Naive B cell (primary cell): ENCODE measurements at regions not wholly inside any gene's neighbourhood (a gene's known extent, or its start where the extent isn't known, plus 50 kb on each side); places are given as distances from the start of the nearest gene placed in this dataset.

ENCODE experiments used
- ATAC-seq, 2 donors: fragments of 150-1000 bp; cut with Tn5 transposase; 2 replicates each; pipeline ENCODE4 v1.10.0; 2021; ENCODE audit warnings: low read depth in 2 of 2, mild to moderate bottlenecking in 2 of 2, moderate library complexity in 2 of 2
- DNase-seq: peaks from one replicate; pipeline ENCODE4 v3.0.0; 2022
- H3K27ac Mint-ChIP-seq, 6 donors: one replicate each; pipeline ENCODE4 v1.8.0; 2020 to 2022; ENCODE audit warnings: mild to moderate bottlenecking in 6 of 6, mixed read lengths in 6 of 6, moderate library complexity in 5 of 6, inconsistent platforms in 2 of 6
- H3K27me3 Mint-ChIP-seq, 3 donors: one replicate each; pipeline ENCODE4 v1.8.0; 2021 to 2022; ENCODE audit warnings: mixed read lengths in 3 of 3, mild to moderate bottlenecking in 1 of 3
- H3K36me3 Mint-ChIP-seq, 2 donors: one replicate each; pipeline ENCODE4 v1.8.0; 2020 to 2022; ENCODE audit warnings: mixed read lengths in 2 of 2, inconsistent platforms in 1 of 2, mild to moderate bottlenecking in 1 of 2
- H3K4me1 Mint-ChIP-seq, 3 donors: one replicate each; pipeline ENCODE4 v1.8.0; 2020 to 2022; ENCODE audit warnings: mixed read lengths in 3 of 3, inconsistent platforms in 1 of 3, mild to moderate bottlenecking in 1 of 3, moderate library complexity in 1 of 3
- H3K4me3 Mint-ChIP-seq, 8 donors: one replicate each; pipeline ENCODE4 v1.8.0; 2020 to 2022; ENCODE audit warnings: mild to moderate bottlenecking in 8 of 8, mixed read lengths in 8 of 8, moderate library complexity in 8 of 8, inconsistent platforms in 2 of 8
- H3K9me3 Mint-ChIP-seq, 7 donors: one replicate each; pipeline ENCODE4 v1.8.0; 2020 to 2022; ENCODE audit warnings: mixed read lengths in 7 of 7, mild to moderate bottlenecking in 5 of 7, inconsistent platforms in 2 of 7, moderate library complexity in 1 of 7

- DNase-seq (no peak), ATAC-seq (no peak)
- Mint-ChIP-seq H3K27me3 (no peaks in the 10 kb centered on the region), H3K4me1 (no peaks in the 10 kb centered on the region), H3K27ac (no peak overlapping the region), H3K36me3 (no peaks in the 10 kb centered on the region), H3K9me3 (peaks cover 3 to 23% (median 4%) of the 10 kb centered on the region in 7 donors), H3K4me3 (no peak overlapping the region)
These were observed 66.5 kb upstream of the SLC35F1 start for GRCh38 chr6:117840541-117840983.

- H3K9me3 Mint-ChIP-seq: peaks cover 10 to 28% (median 16%) of the 10 kb centered on the region in 7 donors
- H3K4me1 Mint-ChIP-seq: no peaks in the 10 kb centered on the region
- no peaks in the 10 kb centered on the region for H3K36me3 Mint-ChIP-seq
- no peaks in the 10 kb centered on the region for H3K27me3 Mint-ChIP-seq
- no peak overlapping the region for H3K4me3 Mint-ChIP-seq
- DNase-seq: no peak
- no peak for ATAC-seq
- no peak overlapping the region for H3K27ac Mint-ChIP-seq
These were observed 59.2 kb upstream of the SLC35F1 start for GRCh38 chr6:117847912-117848311.

GRCh38 chr6:117849087-117849486 lies 58.0 kb upstream of the SLC35F1 start:
- Mint-ChIP-seq H3K4me1 (no peaks in the 10 kb centered on the region), H3K36me3 (no peaks in the 10 kb centered on the region), H3K27ac (no peak overlapping the region), H3K4me3 (no peak overlapping the region), H3K9me3 (peaks cover 13 to 34% (median 18%) of the 10 kb centered on the region in 7 donors), H3K27me3 (no peaks in the 10 kb centered on the region)
- no peak for DNase-seq
- ATAC-seq: no peak
